Neural crest cell (in vitro differentiated cells): ENCODE measurements at regions not wholly inside any gene's neighbourhood (a gene's known extent, or its start where the extent isn't known, plus 50 kb on each side); places are given as distances from the start of the nearest gene placed in this dataset.

Experiments used
- DNase-seq: peaks from one replicate; pipeline ENCODE4 v3.0.0; 2021; ENCODE audit warnings: low read depth, mixed read lengths, low spot score
- H3K27ac Mint-ChIP-seq: one replicate; pipeline ENCODE4 v1.8.0; 2021; ENCODE audit warnings: mild to moderate bottlenecking, mixed read lengths; ENCODE audit not compliant: unreplicated experiment
- H3K27me3 Mint-ChIP-seq: 2 replicates; pipeline ENCODE4 v1.8.0; 2021; ENCODE audit warnings: low read depth, mild to moderate bottlenecking, mixed read lengths
- H3K36me3 Mint-ChIP-seq: 2 replicates; pipeline ENCODE4 v1.8.0; 2021; ENCODE audit warnings: low read depth, mild to moderate bottlenecking, mixed read lengths
- H3K4me1 Mint-ChIP-seq: 2 replicates; pipeline ENCODE4 v1.8.0; 2021; ENCODE audit warnings: mixed read lengths
- H3K4me3 Mint-ChIP-seq: one replicate; pipeline ENCODE4 v1.8.0; 2021; ENCODE audit warnings: mild to moderate bottlenecking, mixed read lengths
- H3K9me3 Mint-ChIP-seq: 2 replicates; pipeline ENCODE4 v1.8.0; 2021; ENCODE audit warnings: mixed read lengths
- CTCF ChIP-seq: fragments of 200-600 bp; sonication (generic); conservative IDR thresholded peaks from 2 replicates; pipeline ENCODE4 v1.5.0; 2021; ENCODE audit warnings: antibody characterized with exemption, mild to moderate bottlenecking

GRCh38 chr15:87340370-87340769 lies 916.2 kb downstream of the NTRK3 start:
- H3K27ac Mint-ChIP-seq = no peak overlapping the region

GRCh38 chr15:87326269-87326668 lies 930.3 kb downstream of the NTRK3 start:
- Mint-ChIP-seq H3K36me3 (no peaks in the 10 kb centered on the region), H3K4me3 (no peak overlapping the region), H3K27ac (no peak overlapping the region), H3K9me3 (no peaks in the 10 kb centered on the region), H3K4me1 (no peaks in the 10 kb centered on the region), H3K27me3 (no peaks in the 10 kb centered on the region)
- DNase-seq = no peak
- no peak for TF ChIP-seq CTCF

More at GRCh38 chr15:87340370-87340769, 916.2 kb downstream of the NTRK3 start:
- Mint-ChIP-seq H3K4me3 (no peak overlapping the region), H3K27me3 (no peaks in the 10 kb centered on the region), H3K9me3 (no peaks in the 10 kb centered on the region), H3K36me3 (no peaks in the 10 kb centered on the region), H3K4me1 (no peaks in the 10 kb centered on the region)
- no peak for DNase-seq
- no peak for TF ChIP-seq CTCF

- Mint-ChIP-seq H3K36me3 (no peaks in the 10 kb centered on the region), H3K27me3 (no peaks in the 10 kb centered on the region), H3K27ac (no peak overlapping the region), H3K4me3 (no peak overlapping the region), H3K9me3 (no peaks in the 10 kb centered on the region), H3K4me1 (peaks cover 10% of the 10 kb centered on the region)
- TF ChIP-seq CTCF = no peak
- no peak for DNase-seq
Observed at GRCh38 chr15:87322870-87323269, 933.7 kb downstream of the NTRK3 start.

GRCh38 chr15:87322265-87322664 lies 934.3 kb downstream of the NTRK3 start:
- no peak for TF ChIP-seq CTCF
- H3K27ac Mint-ChIP-seq = no peak overlapping the region
- no peak overlapping the region for H3K4me3 Mint-ChIP-seq
- H3K4me1 Mint-ChIP-seq = peaks cover 13% of the 10 kb centered on the region
- no peaks in the 10 kb centered on the region for H3K27me3 Mint-ChIP-seq
- H3K36me3 Mint-ChIP-seq = no peaks in the 10 kb centered on the region
- DNase-seq = no peak
- no peaks in the 10 kb centered on the region for H3K9me3 Mint-ChIP-seq

GRCh38 chr15:87317900-87318299 lies 938.6 kb downstream of the NTRK3 start:
- no peak for TF ChIP-seq CTCF
- DNase-seq = no peak
- H3K27me3 Mint-ChIP-seq = no peaks in the 10 kb centered on the region

GRCh38 chr15:87312221-87312620 lies 944.3 kb downstream of the NTRK3 start:
- Mint-ChIP-seq H3K4me1 (peaks cover 17% of the 10 kb centered on the region), H3K27ac (no peak overlapping the region), H3K27me3 (no peaks in the 10 kb centered on the region), H3K9me3 (no peaks in the 10 kb centered on the region), H3K36me3 (no peaks in the 10 kb centered on the region), H3K4me3 (no peak overlapping the region)
- TF ChIP-seq CTCF = no peak
- no peak for DNase-seq

More at GRCh38 chr15:87317900-87318299, 938.6 kb downstream of the NTRK3 start:
- H3K36me3 Mint-ChIP-seq = no peaks in the 10 kb centered on the region
- H3K9me3 Mint-ChIP-seq = no peaks in the 10 kb centered on the region
- no peak overlapping the region for H3K4me3 Mint-ChIP-seq
- no peak overlapping the region for H3K27ac Mint-ChIP-seq
- H3K4me1 Mint-ChIP-seq = peaks cover 13% of the 10 kb centered on the region
